ENCODE measurements at regions not wholly inside any gene's neighbourhood (a gene's known extent, or its start where the extent isn't known, plus 50 kb on each side); places are given as distances from the start of the nearest gene placed in this dataset.

- no peak overlapping the region for H3K27ac ChIP-seq
- no peak for TF ChIP-seq CTCF (conservative IDR thresholded peaks at IDR 0.05)
These were observed 96.7 kb downstream of the CHD9NB start for GRCh38 chr16:52956044-52956443.

GRCh38 chr16:52953215-52953614, 99.5 kb downstream of the CHD9NB start:
- H3K27ac ChIP-seq, result no peak overlapping the region
- TF ChIP-seq CTCF (conservative IDR thresholded peaks at IDR 0.05), result no peak

- TF ChIP-seq CTCF (conservative IDR thresholded peaks at IDR 0.05), result no peak
- no peak overlapping the region for H3K27ac ChIP-seq
These were observed 103.8 kb downstream of the CHD9NB start for GRCh38 chr16:52948946-52949345.

- no peak for TF ChIP-seq CTCF (conservative IDR thresholded peaks at IDR 0.05)
- no peak overlapping the region for H3K27ac ChIP-seq
These were observed 120.4 kb downstream of the CHD9NB start for GRCh38 chr16:52932321-52932720.

- no peak for TF ChIP-seq CTCF (conservative IDR thresholded peaks at IDR 0.05)
- H3K27ac ChIP-seq, result no peak overlapping the region
These were observed 123.0 kb downstream of the CHD9NB start for GRCh38 chr16:52929478-52930400.

- H3K27ac ChIP-seq, result no peak overlapping the region
These were observed 123.7 kb downstream of the CHD9NB start for GRCh38 chr16:52928955-52929354.

GRCh38 chr16:52925143-52925542, 127.6 kb downstream of the CHD9NB start:
- no peak overlapping the region for H3K27ac ChIP-seq
- no peak for TF ChIP-seq CTCF (conservative IDR thresholded peaks at IDR 0.05)

More at GRCh38 chr16:52928955-52929354, 123.7 kb downstream of the CHD9NB start:
- TF ChIP-seq CTCF (conservative IDR thresholded peaks at IDR 0.05), result no peak
